GM12878 (cell line): ENCODE measurements at regions not wholly inside any gene's neighbourhood (a gene's known extent, or its start where the extent isn't known, plus 50 kb on each side); places are given as distances from the start of the nearest gene placed in this dataset.

Experiments
- ATAC-seq: fragments of 200-7000 bp; cut with Tn5 transposase; 3 replicates; pipeline ENCODE4 v1.9.1; 2020; ENCODE audit warnings: mild to moderate bottlenecking, moderate library complexity
- BruUV-seq: library from RNA; stranded (reverse); fragments of 400-500 nt; replicated peaks from 2 replicates; lab custom pipeline; 2021; lab: Mats Ljungman, UMichigan
- CTCF ChIA-PET: fragments of 300-600 bp; sonication (Branson Sonifier 250); formaldehyde crosslinking; extraction: SDS; loops from one replicate; lab custom pipeline; 2021; ENCODE audit warnings: inconsistent platforms; lab: Yijun Ruan, JAX
- POLR2A ChIA-PET: fragments of 350-600 bp; formaldehyde crosslinking; extraction: SDS; loops from one replicate; lab custom pipeline; 2021; ENCODE audit warnings: inconsistent platforms; lab: Charles Lee
- RAD21 ChIA-PET: fragments of 300-600 bp; sonication (Branson Sonifier 250); formaldehyde crosslinking; loops from one replicate; lab custom pipeline; 2023; ENCODE audit warnings: antibody characterized with exemption; ENCODE audit not compliant: unreplicated experiment; lab: Charles Lee
- SMC1A ChIA-PET: fragments of 300-600 bp; sonication (Branson Sonifier 250); formaldehyde crosslinking; loops from one replicate; lab custom pipeline; 2023; ENCODE audit not compliant: unreplicated experiment, uncharacterized antibody; lab: Charles Lee
- DNase-seq: peaks from one replicate; pipeline ENCODE4 v3.0.0-alpha.2; 2011; ENCODE audit warnings: low read depth, low spot score
- FAIRE-seq: peaks from 3 replicates; lab custom pipeline; 2011; peaks lifted over from hg19 to GRCh38; lab: Jason Lieb, UNC
- H2AFZ ChIP-seq: 2 replicates; pipeline ENCODE4 v1.6.0; 2011; ENCODE audit warnings: low read depth, low read length, control low read depth; ENCODE audit not compliant: control insufficient read depth
- H3K27ac ChIP-seq: 2 replicates; pipeline ENCODE4 v1.5.1; 2011; ENCODE audit warnings: control low read depth; ENCODE audit not compliant: control insufficient read depth, insufficient read depth
- H3K27me3 ChIP-seq, 2 experiments: replicated peaks in 1 of 2; 2 replicates each; pipeline versions ENCODE4 v1.6.0 to v1.6.1; 2011; ENCODE audit warnings: low read length in 1 of 2; ENCODE audit not compliant: control insufficient read depth in 2 of 2, insufficient read depth in 2 of 2
- H3K36me3 ChIP-seq, 2 experiments: 2 replicates each; pipeline ENCODE4 v1.5.1; 2011; ENCODE audit warnings: low read length in 1 of 2; ENCODE audit not compliant: control insufficient read depth in 2 of 2, insufficient read depth in 2 of 2
- H3K4me1 ChIP-seq: 2 replicates; pipeline ENCODE4 v1.6.1; 2011; ENCODE audit warnings: mild to moderate bottlenecking, low read length, moderate library complexity, mixed read lengths; ENCODE audit not compliant: control insufficient read depth, insufficient read depth
- H3K4me2 ChIP-seq: 2 replicates; pipeline ENCODE4 v1.6.0; 2011; ENCODE audit warnings: control low read depth; ENCODE audit not compliant: control insufficient read depth, insufficient read depth
- H3K4me3 ChIP-seq: fragments of 200-600 bp; sonication (generic); 2 replicates; pipeline ENCODE4 v1.5.1; 2016
- H3K79me2 ChIP-seq: 2 replicates; pipeline ENCODE4 v1.6.0; 2011; ENCODE audit warnings: low read length; ENCODE audit not compliant: control insufficient read depth, insufficient read depth
- H3K9ac ChIP-seq: 2 replicates; pipeline ENCODE4 v1.8.0; 2011; ENCODE audit warnings: low read length, control low read depth, mixed read lengths; ENCODE audit not compliant: control insufficient read depth, insufficient read depth
- H3K9me3 ChIP-seq: replicated peaks from 3 replicates; pipeline ENCODE4 v1.5.1; 2011; ENCODE audit warnings: mild to moderate bottlenecking, low read length; ENCODE audit not compliant: control insufficient read depth, insufficient read depth
- H4K20me1 ChIP-seq: 2 replicates; pipeline ENCODE4 v1.6.0; 2011; ENCODE audit not compliant: control insufficient read depth, insufficient read depth
- CUX1 ChIP-seq: IDR thresholded peaks from 2 replicates; pipeline ENCODE4 v1.6.1; 2012; ENCODE audit warnings: improper control_type of control experiment, low read depth, low read length; ENCODE audit not compliant: insufficient replicate concordance
- EP300 ChIP-seq, 2 experiments: fragments of 150-350 bp in 1 of 2; IDR thresholded peaks; 2 replicates each; pipeline ENCODE4 v1.6.1; 2011 to 2012; ENCODE audit warnings: low read depth in 2 of 2, low read length in 2 of 2, borderline replicate concordance in 1 of 2, improper control_type of control experiment in 1 of 2, inconsistent platforms in 1 of 2; ENCODE audit not compliant: control insufficient read depth in 1 of 2
- HDGF ChIP-seq: fragments of 450-650 bp; IDR thresholded peaks from 2 replicates; pipeline ENCODE4 v1.6.1; 2016; ENCODE audit warnings: antibody characterized with exemption
- IKZF1 ChIP-seq: fragments of 450-650 bp; conservative IDR thresholded peaks from 2 replicates; pipeline ENCODE4 v1.6.1; 2017; ENCODE audit warnings: antibody characterized with exemption, mild to moderate bottlenecking
- PAX8 ChIP-seq: fragments of 450-650 bp; IDR thresholded peaks from 2 replicates; pipeline ENCODE4 v1.6.1; 2017; ENCODE audit warnings: mild to moderate bottlenecking, moderate library complexity
- POLR2AphosphoS5 ChIP-seq: IDR thresholded peaks from 2 replicates; pipeline ENCODE4 v1.6.1; 2011; ENCODE audit warnings: mild to moderate bottlenecking, low read length, inconsistent platforms
- RFX5 ChIP-seq: IDR thresholded peaks from 2 replicates; pipeline ENCODE4 v1.6.1; 2011; ENCODE audit warnings: low read depth, low read length, improper control_type of control experiment
- SREBF2 ChIP-seq: IDR thresholded peaks from 2 replicates; pipeline ENCODE4 v1.6.1; 2012; ENCODE audit warnings: mild to moderate bottlenecking, low read length
- TCF3 ChIP-seq: IDR thresholded peaks from 2 replicates; pipeline ENCODE4 v1.6.1; 2012; ENCODE audit warnings: low read depth, mild to moderate bottlenecking, low read length, borderline replicate concordance; ENCODE audit not compliant: insufficient read depth
- ZBED1 ChIP-seq: IDR thresholded peaks from 2 replicates; pipeline ENCODE4 v1.6.1; 2016; ENCODE audit warnings: borderline replicate concordance
- ZNF622 ChIP-seq: fragments of 450-650 bp; IDR thresholded peaks from 2 replicates; pipeline ENCODE4 v1.6.1; 2017; ENCODE audit warnings: mild to moderate bottlenecking, inconsistent platforms
- WGBS: methylation state at CpG from one replicate; pipeline ENCODE4 v1.1.6; 2016; ENCODE audit warnings: low lambda C conversion rate; ENCODE audit not compliant: insufficient replicate concordance, insufficient coverage; ENCODE audit errors: missing lambda C conversion rate; 5-methylcytosine and 5-hydroxymethylcytosine counted together
- in situ Hi-C: fragments of 300-500 bp; cut with MboI; formaldehyde crosslinking; loops from 9 replicates; pipeline ENCODE4 v1.14.3; 2018; ENCODE audit warnings: mixed read lengths
- intact Hi-C: fragments of 100-400 bp; cut with micrococcal nuclease; formaldehyde crosslinking; loops from one replicate; pipeline ENCODE4 v1.14.2; 2022; ENCODE audit not compliant: unreplicated experiment

GRCh38 chr13:47611664-47612288 lies 389.3 kb downstream of the SUCLA2 start:
- TF ChIP-seq ZBED1: no peak
- TF ChIP-seq PAX8: no peak
- TF ChIP-seq RFX5: no peak
- no peak for TF ChIP-seq CUX1
- TF ChIP-seq IKZF1: no peak
- no peak for TF ChIP-seq HDGF
- TF ChIP-seq SREBF2: no peak
- no peak for TF ChIP-seq ZNF622
- TF ChIP-seq EP300 (IDR thresholded peaks at IDR 0.05; ENCODE audit: borderline replicate concordance in 1 of 2, control insufficient read depth in 1 of 2, low read depth in 2 of 2, low read length in 2 of 2): no peak
- TF ChIP-seq POLR2AphosphoS5: no peak
- no peak for TF ChIP-seq TCF3
- Histone ChIP-seq H3K4me2 (no peak overlapping the region), H3K79me2 (no peaks in the 10 kb centered on the region), H4K20me1 (no peaks in the 10 kb centered on the region), H3K4me3 (no peak overlapping the region), H3K27ac (no peak overlapping the region), H3K9ac (no peak overlapping the region), H3K36me3 (no peaks in the 10 kb centered on the region), H2AFZ (no peak overlapping the region), H3K4me1 (no peaks in the 10 kb centered on the region), H3K27me3 (no peaks in the 10 kb centered on the region), H3K9me3 (no peaks in the 10 kb centered on the region)
- DNase-seq: no peak
- BruUV-seq: no TSS peak
- intact Hi-C loops (no loop called here), in situ Hi-C loops (no loop called here)
- ChIA-PET SMC1A (no interaction called here), CTCF (no interaction called here), RAD21 (no interaction called here), POLR2A (interaction anchor here (0.6 kb wide), 1 partner anchor 41 kb away, joined by 3 read pairs; no protein-coding TSS in a partner anchor)
- ATAC-seq: no peak
- 42% methylated on average over 1 of the region's 1 CpG for WGBS
- FAIRE-seq: no peak
